Gastrocnemius medialis (tissue), 4 donors: ENCODE measurements at regions not wholly inside any gene's neighbourhood (a gene's known extent, or its start where the extent isn't known, plus 50 kb on each side); places are given as distances from the start of the nearest gene placed in this dataset.

Source experiments
- ATAC-seq, 2 donors: fragments of 150-250 bp; one replicate each; pipeline ENCODE4 v1.9.1; 2016
- DNase-seq, 2 donors: peaks; one replicate each; pipeline ENCODE4 v3.0.0-alpha.2; 2019
- H3K27ac ChIP-seq, 4 donors: fragments of 200-600 bp; sonication (generic); 1 replicate in 1 of 4; 2 replicates in 3 of 4; pipeline ENCODE4 v1.5.1; 2016 to 2018; ENCODE audit warnings: mild to moderate bottlenecking in 2 of 4, moderate library complexity in 1 of 4
- H3K27me3 ChIP-seq, 3 donors: fragments of 200-600 bp; sonication (generic) in 2 of 3; 1 replicate in 1 of 3; 2 replicates in 2 of 3; pipeline versions ENCODE4 v1.5.1 to v1.6.0; 2016 to 2019; ENCODE audit warnings: mild to moderate bottlenecking in 1 of 3, moderate library complexity in 1 of 3
- H3K36me3 ChIP-seq, 2 donors: fragments of 200-600 bp; sonication (generic) in 1 of 2; one replicate each; pipeline ENCODE4 v1.5.1; 2017 to 2018
- H3K4me1 ChIP-seq, 2 donors: fragments of 200-600 bp; sonication (generic) in 1 of 2; one replicate each; pipeline ENCODE4 v1.5.1; 2016 to 2017; ENCODE audit warnings: mild to moderate bottlenecking in 2 of 2
- H3K4me3 ChIP-seq, 4 donors: fragments of 200-600 bp; sonication (generic) in 3 of 4; 1 replicate in 1 of 4; 2 replicates in 3 of 4; pipeline ENCODE4 v1.5.1; 2016 to 2019; ENCODE audit warnings: mild to moderate bottlenecking in 2 of 4
- H3K9me3 ChIP-seq, 3 donors: fragments of 200-600 bp; sonication (generic) in 2 of 3; 1 replicate in 1 of 3; 2 replicates in 2 of 3; pipeline ENCODE4 v1.5.1; 2016 to 2019
- POLR2A ChIP-seq, 2 donors: fragments of 450-650 bp; IDR thresholded peaks; one replicate each; pipeline ENCODE4 v1.6.1; 2017; ENCODE audit warnings: antibody characterized with exemption in 2 of 2, mild to moderate bottlenecking in 2 of 2, moderate library complexity in 2 of 2
- in situ Hi-C, 4 donors: fragments of 200-750 bp; cut with MboI; loops; one replicate each; pipeline versions ENCODE4 v1.15.0 to v1.8.0; 2017; ENCODE audit warnings: low sequenced_read_pairs in 4 of 4
- intact Hi-C: fragments of 100-400 bp; cut with DNase I; formaldehyde crosslinking; loops from one replicate; pipeline ENCODE4 v1.15.1; 2023; ENCODE audit warnings: low total_unique reads
- TF ChIP-seq, protein P1 (sequence below), 5 experiments: fragments of 450-650 bp in 3 of 5; fragments of 200-600 bp in 2 of 5; sonication (generic) in 2 of 5; IDR thresholded peaks in 4 of 5; conservative IDR thresholded peaks in 1 of 5; 1 replicate in 4 of 5; 2 replicates in 1 of 5; pipeline ENCODE4 v1.5.1; 2016 to 2019; ENCODE audit warnings: antibody characterized with exemption in 5 of 5, mild to moderate bottlenecking in 3 of 5, moderate library complexity in 3 of 5

DNA sequence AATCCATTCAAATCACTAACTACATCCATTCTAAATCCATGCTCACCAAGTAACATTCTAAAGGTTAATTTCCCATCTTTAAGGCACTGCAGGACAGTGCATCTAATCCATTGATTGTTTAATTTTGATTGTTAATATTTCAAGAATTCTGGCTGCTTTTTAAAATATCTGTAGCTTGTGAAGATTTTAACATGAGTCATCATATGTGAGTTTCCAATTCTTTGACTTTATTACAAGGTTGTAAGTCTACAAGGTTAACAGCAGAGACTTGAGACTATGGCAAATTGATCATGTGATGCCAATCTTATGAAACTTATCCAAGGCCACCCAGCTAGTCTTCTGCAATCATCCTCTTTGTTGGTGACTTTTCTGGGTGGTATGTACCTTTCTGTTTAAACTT, 349.2 kb upstream of the ZC3H15 start:
- Histone ChIP-seq H3K27ac (no peak overlapping the region), H3K9me3 (no peaks in the 10 kb centered on the region), H3K4me3 (no peak overlapping the region), H3K36me3 (no peaks in the 10 kb centered on the region), H3K27me3 (no peaks in the 10 kb centered on the region), H3K4me1 (no peaks in the 10 kb centered on the region)
- intact Hi-C loops (no loop called here), in situ Hi-C loops (no loop called here)
- no peak for ATAC-seq
- DNase-seq = no peak
- no peak for TF ChIP-seq POLR2A (IDR thresholded peaks at IDR 0.05)
- TF ChIP-seq, protein P1, sequence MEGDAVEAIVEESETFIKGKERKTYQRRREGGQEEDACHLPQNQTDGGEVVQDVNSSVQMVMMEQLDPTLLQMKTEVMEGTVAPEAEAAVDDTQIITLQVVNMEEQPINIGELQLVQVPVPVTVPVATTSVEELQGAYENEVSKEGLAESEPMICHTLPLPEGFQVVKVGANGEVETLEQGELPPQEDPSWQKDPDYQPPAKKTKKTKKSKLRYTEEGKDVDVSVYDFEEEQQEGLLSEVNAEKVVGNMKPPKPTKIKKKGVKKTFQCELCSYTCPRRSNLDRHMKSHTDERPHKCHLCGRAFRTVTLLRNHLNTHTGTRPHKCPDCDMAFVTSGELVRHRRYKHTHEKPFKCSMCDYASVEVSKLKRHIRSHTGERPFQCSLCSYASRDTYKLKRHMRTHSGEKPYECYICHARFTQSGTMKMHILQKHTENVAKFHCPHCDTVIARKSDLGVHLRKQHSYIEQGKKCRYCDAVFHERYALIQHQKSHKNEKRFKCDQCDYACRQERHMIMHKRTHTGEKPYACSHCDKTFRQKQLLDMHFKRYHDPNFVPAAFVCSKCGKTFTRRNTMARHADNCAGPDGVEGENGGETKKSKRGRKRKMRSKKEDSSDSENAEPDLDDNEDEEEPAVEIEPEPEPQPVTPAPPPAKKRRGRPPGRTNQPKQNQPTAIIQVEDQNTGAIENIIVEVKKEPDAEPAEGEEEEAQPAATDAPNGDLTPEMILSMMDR (IDR thresholded peaks at IDR 0.05 in 4 of 5, conservative IDR thresholded peaks at IDR 0.05 in 1 of 5) = no peak

DNA sequence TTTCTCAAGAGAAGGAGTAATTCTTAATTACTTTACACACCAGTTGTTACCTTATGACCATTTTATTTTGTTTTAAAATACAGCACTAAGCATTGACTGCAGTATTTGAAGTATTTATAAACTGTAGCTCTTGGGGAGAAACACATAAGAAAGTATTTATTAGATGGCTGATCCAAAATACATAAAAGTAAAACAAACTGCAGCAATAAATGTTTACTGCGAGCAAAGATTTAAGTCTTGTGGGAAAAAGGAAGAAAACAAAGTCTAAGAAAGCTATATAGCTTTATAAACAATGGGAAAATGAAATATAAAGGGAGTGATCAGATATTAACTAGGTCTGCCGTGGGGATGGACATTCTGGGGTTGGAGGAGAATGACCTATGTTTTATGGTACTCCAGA, 347.2 kb upstream of the ZC3H15 start:
- Histone ChIP-seq H3K27me3 (no peaks in the 10 kb centered on the region), H3K4me1 (no peaks in the 10 kb centered on the region), H3K36me3 (no peaks in the 10 kb centered on the region), H3K4me3 (no peak overlapping the region), H3K9me3 (no peaks in the 10 kb centered on the region), H3K27ac (no peak overlapping the region)
- TF ChIP-seq, protein P1 (IDR thresholded peaks at IDR 0.05 in 4 of 5, conservative IDR thresholded peaks at IDR 0.05 in 1 of 5) = no peak
- no peak for TF ChIP-seq POLR2A (IDR thresholded peaks at IDR 0.05)
- no peak for ATAC-seq
- DNase-seq = no peak
- in situ Hi-C loops = no loop called here
- intact Hi-C loops = no loop called here

DNA sequence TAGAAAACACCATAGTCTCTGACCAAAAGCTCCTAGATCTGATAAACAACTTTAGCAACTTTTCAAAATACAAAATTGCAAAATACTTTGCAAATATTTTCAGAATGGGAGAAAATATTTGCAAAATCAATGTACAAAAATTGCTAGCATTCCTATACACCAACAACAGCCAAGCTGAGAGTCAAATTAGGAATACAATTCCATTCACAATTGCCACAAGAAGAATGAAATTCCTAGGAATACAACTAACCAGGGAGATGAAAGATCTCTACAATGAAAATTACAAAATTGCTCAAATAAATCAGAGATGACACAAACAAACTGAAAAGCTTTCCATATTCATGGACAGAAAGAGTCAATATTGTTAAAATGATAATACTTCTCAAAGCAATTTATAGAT, 327.0 kb upstream of the ZC3H15 start:
- H3K4me1 ChIP-seq = no peaks in the 10 kb centered on the region
- H3K27ac ChIP-seq = no peak overlapping the region
- no peak for ATAC-seq
- no peaks in the 10 kb centered on the region for H3K27me3 ChIP-seq
- in situ Hi-C loops (no loop called here), intact Hi-C loops (no loop called here)
- no peak overlapping the region for H3K4me3 ChIP-seq
- DNase-seq = no peak
- H3K9me3 ChIP-seq = no peaks in the 10 kb centered on the region
- TF ChIP-seq POLR2A (IDR thresholded peaks at IDR 0.05) = no peak
- TF ChIP-seq, protein P1 (IDR thresholded peaks at IDR 0.05 in 4 of 5, conservative IDR thresholded peaks at IDR 0.05 in 1 of 5) = no peak
- H3K36me3 ChIP-seq = no peaks in the 10 kb centered on the region

DNA sequence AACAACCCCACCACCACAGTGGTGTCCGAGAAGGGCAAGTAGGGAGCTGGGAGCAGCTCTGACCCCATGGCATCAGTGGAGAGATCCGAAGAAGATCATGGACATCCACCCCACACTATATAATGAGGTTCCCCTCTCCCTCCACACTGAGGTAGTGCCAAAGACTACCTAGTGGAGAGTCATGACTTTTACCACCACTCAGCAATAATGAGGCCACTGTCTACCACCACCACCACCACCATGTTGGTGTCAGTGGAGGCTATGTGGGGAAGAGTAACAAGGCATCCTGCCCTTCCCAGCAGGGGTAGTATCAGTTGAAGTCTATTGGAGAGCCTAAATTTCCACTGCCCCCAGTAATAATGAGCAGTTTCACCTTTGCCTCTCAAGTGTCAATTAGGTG, 321.7 kb upstream of the ZC3H15 start:
- intact Hi-C loops (no loop called here), in situ Hi-C loops (no loop called here)
- Histone ChIP-seq H3K9me3 (no peaks in the 10 kb centered on the region), H3K4me3 (no peak overlapping the region), H3K27ac (no peak overlapping the region), H3K36me3 (no peaks in the 10 kb centered on the region), H3K27me3 (no peaks in the 10 kb centered on the region), H3K4me1 (no peaks in the 10 kb centered on the region)
- DNase-seq = no peak
- TF ChIP-seq POLR2A (IDR thresholded peaks at IDR 0.05) = no peak
- TF ChIP-seq, protein P1 (IDR thresholded peaks at IDR 0.05 in 4 of 5, conservative IDR thresholded peaks at IDR 0.05 in 1 of 5) = no peak
- no peak for ATAC-seq

DNA sequence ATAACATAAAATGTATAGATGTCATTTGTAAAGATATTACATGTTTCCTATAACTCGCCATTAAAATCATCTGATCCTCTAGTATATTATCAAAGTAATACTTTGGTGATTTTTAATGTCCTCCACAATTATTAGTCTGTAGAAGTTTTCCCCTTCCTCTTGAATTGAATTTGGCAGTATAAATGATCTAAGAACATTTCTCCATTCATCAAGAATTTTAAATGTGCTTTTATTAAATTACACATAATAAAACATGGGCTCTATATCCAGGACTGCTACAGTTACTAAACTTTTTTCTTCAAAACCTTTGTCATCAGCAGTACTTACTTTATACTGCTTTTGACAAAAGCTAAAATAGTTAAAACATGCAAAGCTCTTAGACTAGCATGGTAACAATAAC, 315.4 kb upstream of the ZC3H15 start:
- Histone ChIP-seq H3K27ac (no peak overlapping the region), H3K27me3 (no peaks in the 10 kb centered on the region), H3K4me3 (no peak overlapping the region), H3K36me3 (no peaks in the 10 kb centered on the region), H3K4me1 (no peaks in the 10 kb centered on the region), H3K9me3 (no peaks in the 10 kb centered on the region)
- ATAC-seq = no peak
- no peak for DNase-seq
- intact Hi-C loops = no loop called here
- no peak for TF ChIP-seq POLR2A (IDR thresholded peaks at IDR 0.05)
- in situ Hi-C loops = no loop called here
